H1 (cell line): ENCODE measurements at regions not wholly inside any gene's neighbourhood (a gene's known extent, or its start where the extent isn't known, plus 50 kb on each side); places are given as distances from the start of the nearest gene placed in this dataset.

Experiments
- CTCF ChIA-PET: fragments of 300-600 bp; sonication (Branson Sonifier 250); formaldehyde crosslinking; loops from one replicate; lab custom pipeline; 2021; ENCODE audit not compliant: partially characterized antibody; lab: Charles Lee
- POLR2A ChIA-PET: fragments of 300-600 bp; sonication (Branson Sonifier 250); formaldehyde crosslinking; loops from one replicate; lab custom pipeline; 2021; ENCODE audit warnings: inconsistent platforms; ENCODE audit not compliant: partially characterized antibody; lab: Charles Lee
- DNase-seq, 2 experiments: peaks; one replicate each; pipeline versions ENCODE4 v3.0.0 to v3.0.0-alpha.2; 2010 to 2022; ENCODE audit warnings: low spot score in 2 of 2, low read depth in 1 of 2, mixed read lengths in 1 of 2
- FAIRE-seq: peaks from 2 replicates; lab custom pipeline; 2011; peaks lifted over from hg19 to GRCh38; lab: Jason Lieb, UNC
- H2AFZ ChIP-seq: 2 replicates; pipeline ENCODE4 v1.8.1; 2012; ENCODE audit warnings: low read length, inconsistent platforms
- H2AK5ac ChIP-seq: 2 replicates; pipeline ENCODE4 v1.6.1; 2013; ENCODE audit warnings: low read depth, low read length
- H2BK120ac ChIP-seq: replicated peaks from 2 replicates; pipeline ENCODE3; 2013; ENCODE audit warnings: low read depth, low read length, inconsistent platforms
- H2BK12ac ChIP-seq: 2 replicates; pipeline ENCODE4 v1.6.1; 2013; ENCODE audit warnings: low read depth, low read length
- H2BK15ac ChIP-seq: 2 replicates; pipeline ENCODE4 v1.6.1; 2013; ENCODE audit warnings: low read length
- H2BK20ac ChIP-seq: 2 replicates; pipeline ENCODE4 v1.6.1; 2013; ENCODE audit warnings: low read length
- H2BK5ac ChIP-seq: 2 replicates; pipeline ENCODE4 v1.6.1; 2013; ENCODE audit warnings: low read depth, low read length
- H3K14ac ChIP-seq: 2 replicates; pipeline ENCODE4 v1.6.1; 2013; ENCODE audit warnings: inconsistent platforms; ENCODE audit not compliant: insufficient read length
- H3K18ac ChIP-seq: 2 replicates; pipeline ENCODE4 v1.6.1; 2013; ENCODE audit warnings: low read length; ENCODE audit errors: extremely low read depth
- H3K23ac ChIP-seq: 2 replicates; pipeline ENCODE4 v1.6.1; 2013; ENCODE audit warnings: inconsistent platforms; ENCODE audit not compliant: insufficient read length
- H3K23me2 ChIP-seq: 2 replicates; pipeline ENCODE4 v1.6.1; 2013; ENCODE audit warnings: low read depth, low read length
- H3K27ac ChIP-seq: 2 replicates; pipeline ENCODE4 v1.6.1; 2011; ENCODE audit warnings: low read depth, low read length, inconsistent platforms
- H3K27me3 ChIP-seq, 4 experiments: replicated peaks in 1 of 4; 1 replicate in 1 of 4; 2 replicates in 3 of 4; pipeline versions ENCODE4 v1.6.1 to v1.8.1; 2011 to 2013; ENCODE audit warnings: low read length in 3 of 4, mild to moderate bottlenecking in 3 of 4, inconsistent platforms in 2 of 4, mixed read lengths in 2 of 4, moderate library complexity in 1 of 4; ENCODE audit not compliant: control insufficient read depth in 3 of 4, insufficient read depth in 3 of 4; ENCODE audit errors: extremely low read depth in 1 of 4
- H3K36me3 ChIP-seq, 4 experiments: 2 replicates each; pipeline versions ENCODE4 v1.6.1 to v1.8.1; 2011 to 2013; ENCODE audit warnings: mild to moderate bottlenecking in 4 of 4, low read length in 3 of 4, moderate library complexity in 2 of 4, control low read depth in 1 of 4, inconsistent platforms in 1 of 4; ENCODE audit not compliant: insufficient read depth in 4 of 4, control insufficient read depth in 2 of 4
- H3K4ac ChIP-seq: replicated peaks from 2 replicates; pipeline ENCODE3; 2013; ENCODE audit warnings: low read length, low read depth, mixed read lengths, inconsistent platforms; ENCODE audit not compliant: insufficient read length
- H3K4me1 ChIP-seq, 4 experiments: replicated peaks in 1 of 4; 1 replicate in 1 of 4; 2 replicates in 3 of 4; pipeline versions ENCODE4 v1.6.1 to v1.8.1; 2011 to 2013; ENCODE audit warnings: low read length in 3 of 4, inconsistent platforms in 2 of 4, mixed read lengths in 1 of 4; ENCODE audit not compliant: insufficient read depth in 4 of 4, control insufficient read depth in 3 of 4
- H3K4me2 ChIP-seq, 2 experiments: 2 replicates each; pipeline versions ENCODE4 v1.6.1 to v1.8.1; 2011 to 2013; ENCODE audit warnings: low read depth in 2 of 2, low read length in 2 of 2, control low read depth in 1 of 2, inconsistent platforms in 1 of 2, mild to moderate bottlenecking in 1 of 2; ENCODE audit not compliant: insufficient read depth in 1 of 2
- H3K4me3 ChIP-seq, 4 experiments: fragments of 200-600, 300-600 bp in 1 of 4; sonication (generic), shearing (Covaris generic), sonication (Bioruptor Twin) in 1 of 4; 2 replicates each; pipeline versions ENCODE4 v1.5.1 to v1.8.1; 2011 to 2016; ENCODE audit warnings: low read length in 4 of 4, low read depth in 3 of 4, control low read depth in 2 of 4, inconsistent platforms in 2 of 4, mild to moderate bottlenecking in 2 of 4, mixed read lengths in 1 of 4, moderate library complexity in 1 of 4; ENCODE audit not compliant: insufficient read depth in 2 of 4; ENCODE audit errors: extremely low read depth in 1 of 4
- H3K56ac ChIP-seq: replicated peaks from 2 replicates; pipeline ENCODE3; 2013; ENCODE audit warnings: low read depth, mild to moderate bottlenecking, mixed read lengths, low read length, inconsistent platforms; ENCODE audit not compliant: insufficient read length
- H3K79me1 ChIP-seq: 2 replicates; pipeline ENCODE4 v1.6.1; 2013; ENCODE audit warnings: low read depth, low read length, control low read depth
- H3K79me2 ChIP-seq, 2 experiments: 2 replicates each; pipeline versions ENCODE4 v1.6.1 to v1.8.1; 2012 to 2013; ENCODE audit warnings: low read length in 2 of 2, mild to moderate bottlenecking in 2 of 2, inconsistent platforms in 1 of 2; ENCODE audit not compliant: insufficient read depth in 2 of 2, control insufficient read depth in 1 of 2
- H3K9ac ChIP-seq, 4 experiments: replicated peaks in 1 of 4; 1 replicate in 1 of 4; 2 replicates in 3 of 4; pipeline versions ENCODE4 v1.6.1 to v1.8.1; 2011 to 2013; ENCODE audit warnings: low read depth in 3 of 4, low read length in 3 of 4, control low read depth in 2 of 4, mild to moderate bottlenecking in 2 of 4, moderate library complexity in 2 of 4, inconsistent platforms in 1 of 4; ENCODE audit errors: extremely low read depth in 1 of 4
- H3K9me3 ChIP-seq, 2 experiments: 2 replicates each; pipeline versions ENCODE4 v1.6.1 to v1.8.1; 2012 to 2013; ENCODE audit warnings: mild to moderate bottlenecking in 2 of 2, moderate library complexity in 2 of 2, control low read depth in 1 of 2, inconsistent platforms in 1 of 2, low read depth in 1 of 2, low read length in 1 of 2, mixed read lengths in 1 of 2; ENCODE audit not compliant: insufficient read depth in 2 of 2
- H4K20me1 ChIP-seq, 2 experiments: replicated peaks in 1 of 2; 2 replicates each; pipeline versions ENCODE3 to v1.8.1; 2011 to 2013; ENCODE audit warnings: inconsistent platforms in 2 of 2, low read length in 2 of 2, mild to moderate bottlenecking in 1 of 2; ENCODE audit not compliant: insufficient read depth in 2 of 2, control insufficient read depth in 1 of 2
- H4K5ac ChIP-seq: 2 replicates; pipeline ENCODE4 v1.6.1; 2013; ENCODE audit warnings: low read length, low read depth, mixed read lengths, inconsistent platforms; ENCODE audit not compliant: insufficient read length
- H4K8ac ChIP-seq: 2 replicates; pipeline ENCODE4 v1.8.0; 2013; ENCODE audit warnings: mild to moderate bottlenecking, moderate library complexity, low read length, inconsistent platforms; ENCODE audit not compliant: insufficient read depth; ENCODE audit errors: extremely low read depth
- H4K91ac ChIP-seq: replicated peaks from 2 replicates; pipeline ENCODE3; 2013; ENCODE audit warnings: low read length, mixed read lengths, inconsistent platforms; ENCODE audit not compliant: insufficient read length
- KDM1A ChIP-seq: fragments of 200-600, 300-600 bp; sonication (generic); IDR thresholded peaks from 2 replicates; pipeline ENCODE4 v1.7.1; 2016; ENCODE audit warnings: mild to moderate bottlenecking, low read length, borderline replicate concordance
- RBBP5 ChIP-seq: IDR thresholded peaks from 2 replicates; pipeline ENCODE4 v1.7.1; 2012; ENCODE audit warnings: low read depth, mild to moderate bottlenecking, inconsistent platforms, low read length, moderate library complexity, borderline replicate concordance
- WGBS, 2 experiments: shearing (Covaris generic) in 1 of 2; methylation state at CpG; one replicate each; pipeline versions ENCODE4 v1.1.6 to v1.1.7; 2013 to 2015; ENCODE audit warnings: low lambda C conversion rate in 2 of 2, mixed read lengths in 2 of 2, inconsistent platforms in 1 of 2, low coverage in 1 of 2, missing lambda C conversion rate in 1 of 2; ENCODE audit not compliant: insufficient replicate concordance in 2 of 2, insufficient coverage in 1 of 2, insufficient read length in 1 of 2; ENCODE audit errors: extremely low coverage in 1 of 2, missing lambda C conversion rate in 1 of 2; 5-methylcytosine and 5-hydroxymethylcytosine counted together

- H3K23me2 ChIP-seq: no peaks in the 10 kb centered on the region
- H3K4me1 ChIP-seq: no peaks in the 10 kb centered on the region; a peak in 2 of 7 replicates
- H4K5ac ChIP-seq: no peak overlapping the region
- no peak overlapping the region for H3K4me3 ChIP-seq
- no peaks in the 10 kb centered on the region; the same call in 1 of the 2 replicates for H3K79me1 ChIP-seq
- no peak overlapping the region for H4K8ac ChIP-seq
- ChIA-PET POLR2A (interaction anchor here (0.8 to 1.7 kb wide), 2 partner anchors 10 to 89 kb away, joined by 4 to 5 read pairs; no protein-coding TSS in a partner anchor), CTCF (interaction anchor here (1.5 kb wide), 1 partner anchor 35 kb away, joined by 3 read pairs; no protein-coding TSS in a partner anchor)
- H3K4me2 ChIP-seq: no peak overlapping the region
- DNase-seq (no peak), FAIRE-seq (no peak)
- no peaks in the 10 kb centered on the region for H3K79me2 ChIP-seq
- H3K27ac ChIP-seq: no peak overlapping the region
- no peak overlapping the region for H2BK120ac ChIP-seq
- H3K4ac ChIP-seq: no peak overlapping the region
- peak overlapping the region; percentile 25; the same call in 1 of the 2 replicates for H2BK20ac ChIP-seq
- 74% methylated on average over 7 of the region's 7 CpGs; no CpG with 5 or more reads in 1 of the 2 experiments for WGBS, 2 experiments
- no peak overlapping the region for H3K18ac ChIP-seq
- no peak overlapping the region for H2AK5ac ChIP-seq
- peak overlapping the region; percentile 46; the same call in 1 of the 2 replicates for H2BK12ac ChIP-seq
- no peaks in the 10 kb centered on the region for H4K20me1 ChIP-seq
- no peaks in the 10 kb centered on the region for H3K9me3 ChIP-seq
- no peak overlapping the region for H3K23ac ChIP-seq
- H2BK15ac ChIP-seq: no peak overlapping the region
- H3K27me3 ChIP-seq: no peaks in the 10 kb centered on the region
- no peak overlapping the region for H3K14ac ChIP-seq
- no peak overlapping the region for H3K9ac ChIP-seq
- H4K91ac ChIP-seq: no peak overlapping the region
- H2BK5ac ChIP-seq: no peak overlapping the region; the same call in 1 of the 2 replicates
- no peak overlapping the region for H3K56ac ChIP-seq
- no peak for TF ChIP-seq RBBP5
- 0 out of 2 replicates have a peak, but pooled peaks have one; percentile 19 for TF ChIP-seq KDM1A
- no peak overlapping the region for H2AFZ ChIP-seq
- H3K36me3 ChIP-seq: no peaks in the 10 kb centered on the region
Measured at GRCh38 chr15:62958528-62959363, 83.8 kb upstream of the TPM1 start.
